ENCODE measurements at regions not wholly inside any gene's neighbourhood (a gene's known extent, or its start where the extent isn't known, plus 50 kb on each side); places are given as distances from the start of the nearest gene placed in this dataset.

- Histone ChIP-seq H2BK12ac (ENCODE audit: low read depth, low read length) (no peak overlapping the region), H3K9me3 (ENCODE audit: insufficient read depth in 2 of 2, low read depth in 1 of 2, low read length in 1 of 2) (no peaks in the 10 kb centered on the region), H3K4me2 (ENCODE audit: insufficient read depth in 1 of 2, low read depth in 2 of 2, low read length in 2 of 2) (no peak overlapping the region), H3K36me3 (ENCODE audit: control insufficient read depth in 2 of 4, insufficient read depth in 4 of 4, low read length in 3 of 4) (no peaks in the 10 kb centered on the region), H2BK120ac (replicated peaks; ENCODE audit: low read depth, low read length) (no peak overlapping the region), H2AFZ (ENCODE audit: low read length) (no peak overlapping the region), H3K4ac (replicated peaks; ENCODE audit: insufficient read length, low read depth, low read length) (no peak overlapping the region), H3K23ac (ENCODE audit: insufficient read length) (no peak overlapping the region), H4K91ac (replicated peaks; ENCODE audit: insufficient read length, low read length) (no peak overlapping the region), H2BK20ac (ENCODE audit: low read length) (no peak overlapping the region), H4K20me1 (replicated peaks in 1 of 2; ENCODE audit: control insufficient read depth in 1 of 2, insufficient read depth in 2 of 2, low read length in 2 of 2) (no peaks in the 10 kb centered on the region), H3K9ac (replicated peaks in 1 of 4; ENCODE audit: extremely low read depth in 1 of 4, low read depth in 3 of 4, low read length in 3 of 4) (no peak overlapping the region), H4K5ac (ENCODE audit: insufficient read length, low read depth, low read length) (no peak overlapping the region), H3K27me3 (replicated peaks in 1 of 4; ENCODE audit: control insufficient read depth in 3 of 4, extremely low read depth in 1 of 4, insufficient read depth in 3 of 4, low read length in 3 of 4) (no peaks in the 10 kb centered on the region), H2BK15ac (ENCODE audit: low read length) (no peak overlapping the region), H3K18ac (ENCODE audit: extremely low read depth, low read length) (no peak overlapping the region), H3K23me2 (ENCODE audit: low read depth, low read length) (no peaks in the 10 kb centered on the region), H2AK5ac (ENCODE audit: low read depth, low read length) (no peak overlapping the region), H3K4me1 (replicated peaks in 1 of 4; ENCODE audit: control insufficient read depth in 3 of 4, insufficient read depth in 4 of 4, low read length in 3 of 4) (no peaks in the 10 kb centered on the region), H4K8ac (ENCODE audit: extremely low read depth, insufficient read depth, low read length) (no peak overlapping the region), H3K79me1 (ENCODE audit: low read depth, low read length) (no peaks in the 10 kb centered on the region), H3K79me2 (ENCODE audit: control insufficient read depth in 1 of 2, insufficient read depth in 2 of 2, low read length in 2 of 2) (no peaks in the 10 kb centered on the region), H3K4me3 (ENCODE audit: extremely low read depth in 1 of 4, insufficient read depth in 2 of 4, low read depth in 3 of 4, low read length in 4 of 4) (no peak overlapping the region), H3K14ac (ENCODE audit: insufficient read length) (peak overlapping the region; percentile 3), H3K27ac (ENCODE audit: low read depth, low read length) (no peak overlapping the region), H2BK5ac (ENCODE audit: low read depth, low read length) (no peak overlapping the region), H3K56ac (replicated peaks; ENCODE audit: insufficient read length, low read depth, low read length) (no peak overlapping the region)
- WGBS, 2 experiments (ENCODE audit: extremely low coverage in 1 of 2, insufficient coverage in 1 of 2, insufficient read length in 1 of 2, insufficient replicate concordance in 2 of 2, low coverage in 1 of 2, low lambda C conversion rate in 2 of 2, missing lambda C conversion rate in 1 of 2), result 94% methylated on average over 9 of the region's 9 CpGs; no CpG with 5 or more reads in 1 of the 2 experiments
- POLR2A ChIA-PET (ENCODE audit: partially characterized antibody), result no interaction called here
- CTCF ChIA-PET (ENCODE audit: partially characterized antibody), result interaction anchor here (0.6 to 1.6 kb wide), 2 partner anchors 189 to 902 kb away, joined by 3 to 5 read pairs; no protein-coding TSS in a partner anchor
- DNase-seq (ENCODE audit: low read depth in 1 of 2, low spot score in 2 of 2), result no peak
- no peak for FAIRE-seq
- no peak for TF ChIP-seq ZNF274 (IDR thresholded peaks at IDR 0.05; ENCODE audit: borderline replicate concordance, extremely low read depth, low read length)
- no peak for TF ChIP-seq EZH2 (IDR thresholded peaks at IDR 0.05; ENCODE audit: low read depth, low read length, severe bottlenecking)
- no peak for TF ChIP-seq SP1 (IDR thresholded peaks at IDR 0.05; ENCODE audit: low read depth, low read length)
- TF ChIP-seq CEBPB (IDR thresholded peaks at IDR 0.05; ENCODE audit: low read depth, low read length), result no peak
- TF ChIP-seq CTBP2 (IDR thresholded peaks at IDR 0.05; ENCODE audit: borderline replicate concordance, insufficient read depth, insufficient read length, low read length), result no peak
- no peak for TF ChIP-seq POLR2A (IDR thresholded peaks at IDR 0.05; ENCODE audit: control extremely low read depth in 1 of 2, low read depth in 2 of 2, low read length in 2 of 2)
Observed at GRCh38 chr7:67813621-67814292, 817.1 kb downstream of the TYW1 start.

All from H1 (cell line).